Vagina (tissue), 2 donors: ENCODE measurements at regions not wholly inside any gene's neighbourhood (a gene's known extent, or its start where the extent isn't known, plus 50 kb on each side); places are given as distances from the start of the nearest gene placed in this dataset.

Source experiments
- DNase-seq, 2 donors: peaks; one replicate each; pipeline ENCODE4 v3.0.0-alpha.2; 2017; ENCODE audit errors: extremely low spot score in 2 of 2
- H3K27ac ChIP-seq: fragments of 200-600 bp; sonication (generic); one replicate; pipeline ENCODE4 v1.5.1; 2019
- H3K27me3 ChIP-seq: fragments of 200-600 bp; sonication (generic); one replicate; pipeline ENCODE4 v1.5.1; 2019
- H3K36me3 ChIP-seq, 2 donors: fragments of 200-600 bp; sonication (generic); one replicate each; pipeline ENCODE4 v1.5.1; 2017 to 2019
- H3K4me1 ChIP-seq: fragments of 200-600 bp; sonication (generic); one replicate; pipeline ENCODE4 v1.5.1; 2019
- H3K4me3 ChIP-seq, 2 donors: fragments of 200-600 bp; sonication (generic); 1 replicate in 1 of 2; 2 replicates in 1 of 2; pipeline ENCODE4 v1.5.1; 2016 to 2019
- H3K9me3 ChIP-seq: fragments of 200-600 bp; sonication (generic); one replicate; pipeline ENCODE4 v1.5.1; 2019
- POLR2A ChIP-seq, 2 donors: fragments of 450-650 bp; IDR thresholded peaks; one replicate each; pipeline ENCODE4 v1.6.1; 2017; ENCODE audit warnings: antibody characterized with exemption in 2 of 2, mild to moderate bottlenecking in 2 of 2, moderate library complexity in 2 of 2
- POLR2AphosphoS5 ChIP-seq, 2 donors: sonication (generic); formaldehyde crosslinking; IDR thresholded peaks; one replicate each; pipeline ENCODE4 v1.9.0; 2017; ENCODE audit warnings: antibody characterized with exemption in 2 of 2, mild to moderate bottlenecking in 2 of 2, low read depth in 1 of 2; ENCODE audit not compliant: insufficient read depth in 1 of 2
- intact Hi-C: fragments of 100-400 bp; cut with DNase I; formaldehyde crosslinking; loops from one replicate; pipeline ENCODE4 v1.15.1; 2023
- TF ChIP-seq, protein P1 (sequence below), 3 experiments: fragments of 450-650 bp in 2 of 3; fragments of 200-600 bp in 1 of 3; sonication (generic) in 1 of 3; IDR thresholded peaks; one replicate each; pipeline ENCODE4 v1.5.1; 2017 to 2019; ENCODE audit warnings: antibody characterized with exemption in 3 of 3, mild to moderate bottlenecking in 2 of 3, moderate library complexity in 2 of 3

- intact Hi-C loops = no loop called here
- Histone ChIP-seq H3K4me1 (no peaks in the 10 kb centered on the region), H3K27me3 (no peaks in the 10 kb centered on the region)
Observed at GRCh38 chr10:111887266-111887665, 296.3 kb downstream of the GPAM start.

DNA sequence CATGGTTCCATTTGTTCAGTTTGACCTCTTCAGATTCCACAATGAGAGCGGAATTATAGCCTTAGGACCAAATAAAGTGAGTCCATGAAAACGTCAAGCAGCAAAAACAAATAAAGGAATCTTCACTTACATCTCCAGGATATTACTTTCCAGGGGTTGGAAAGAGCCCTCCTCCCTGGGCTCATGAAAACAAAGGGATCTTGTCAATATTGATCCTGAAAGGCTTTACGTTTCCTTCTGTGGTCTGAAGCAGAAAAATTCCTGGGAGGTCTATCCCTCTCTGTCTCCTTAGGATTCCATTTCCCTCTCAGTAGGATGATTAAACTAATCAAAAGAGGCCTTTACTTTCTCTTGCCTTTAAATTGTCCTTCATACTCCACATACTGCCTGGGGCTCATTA, 293.5 kb downstream of the GPAM start:
- Histone ChIP-seq H3K4me1 (no peaks in the 10 kb centered on the region), H3K9me3 (no peaks in the 10 kb centered on the region), H3K36me3 (no peaks in the 10 kb centered on the region), H3K27me3 (no peaks in the 10 kb centered on the region), H3K27ac (no peak overlapping the region), H3K4me3 (no peak overlapping the region)
- DNase-seq = no peak
- TF ChIP-seq, protein P1, sequence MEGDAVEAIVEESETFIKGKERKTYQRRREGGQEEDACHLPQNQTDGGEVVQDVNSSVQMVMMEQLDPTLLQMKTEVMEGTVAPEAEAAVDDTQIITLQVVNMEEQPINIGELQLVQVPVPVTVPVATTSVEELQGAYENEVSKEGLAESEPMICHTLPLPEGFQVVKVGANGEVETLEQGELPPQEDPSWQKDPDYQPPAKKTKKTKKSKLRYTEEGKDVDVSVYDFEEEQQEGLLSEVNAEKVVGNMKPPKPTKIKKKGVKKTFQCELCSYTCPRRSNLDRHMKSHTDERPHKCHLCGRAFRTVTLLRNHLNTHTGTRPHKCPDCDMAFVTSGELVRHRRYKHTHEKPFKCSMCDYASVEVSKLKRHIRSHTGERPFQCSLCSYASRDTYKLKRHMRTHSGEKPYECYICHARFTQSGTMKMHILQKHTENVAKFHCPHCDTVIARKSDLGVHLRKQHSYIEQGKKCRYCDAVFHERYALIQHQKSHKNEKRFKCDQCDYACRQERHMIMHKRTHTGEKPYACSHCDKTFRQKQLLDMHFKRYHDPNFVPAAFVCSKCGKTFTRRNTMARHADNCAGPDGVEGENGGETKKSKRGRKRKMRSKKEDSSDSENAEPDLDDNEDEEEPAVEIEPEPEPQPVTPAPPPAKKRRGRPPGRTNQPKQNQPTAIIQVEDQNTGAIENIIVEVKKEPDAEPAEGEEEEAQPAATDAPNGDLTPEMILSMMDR (IDR thresholded peaks at IDR 0.05) = no peak
- TF ChIP-seq POLR2AphosphoS5 (IDR thresholded peaks at IDR 0.05; ENCODE audit: insufficient read depth in 1 of 2, low read depth in 1 of 2) (no peak), POLR2A (IDR thresholded peaks at IDR 0.05) (no peak)
- intact Hi-C loops = no loop called here

More at GRCh38 chr10:111887266-111887665, 296.3 kb downstream of the GPAM start:
- no peak for DNase-seq
- Histone ChIP-seq H3K36me3 (no peaks in the 10 kb centered on the region), H3K9me3 (no peaks in the 10 kb centered on the region), H3K27ac (no peak overlapping the region), H3K4me3 (no peak overlapping the region)
- TF ChIP-seq POLR2A (IDR thresholded peaks at IDR 0.05) (no peak), POLR2AphosphoS5 (IDR thresholded peaks at IDR 0.05; ENCODE audit: insufficient read depth in 1 of 2, low read depth in 1 of 2) (no peak)
- TF ChIP-seq, protein P1 (IDR thresholded peaks at IDR 0.05) = no peak

- H3K27ac ChIP-seq = no peak overlapping the region
- intact Hi-C loops = no loop called here
- TF ChIP-seq, protein P1 (IDR thresholded peaks at IDR 0.05) = no peak
- TF ChIP-seq POLR2A (IDR thresholded peaks at IDR 0.05) (no peak), POLR2AphosphoS5 (IDR thresholded peaks at IDR 0.05; ENCODE audit: insufficient read depth in 1 of 2, low read depth in 1 of 2) (no peak)
- no peaks in the 10 kb centered on the region for H3K4me1 ChIP-seq
- H3K9me3 ChIP-seq = no peaks in the 10 kb centered on the region
- DNase-seq = no peak
- no peak overlapping the region for H3K4me3 ChIP-seq
- no peaks in the 10 kb centered on the region for H3K27me3 ChIP-seq
- no peaks in the 10 kb centered on the region for H3K36me3 ChIP-seq
Observed at GRCh38 chr10:111916011-111916410, 267.6 kb downstream of the GPAM start.

DNA sequence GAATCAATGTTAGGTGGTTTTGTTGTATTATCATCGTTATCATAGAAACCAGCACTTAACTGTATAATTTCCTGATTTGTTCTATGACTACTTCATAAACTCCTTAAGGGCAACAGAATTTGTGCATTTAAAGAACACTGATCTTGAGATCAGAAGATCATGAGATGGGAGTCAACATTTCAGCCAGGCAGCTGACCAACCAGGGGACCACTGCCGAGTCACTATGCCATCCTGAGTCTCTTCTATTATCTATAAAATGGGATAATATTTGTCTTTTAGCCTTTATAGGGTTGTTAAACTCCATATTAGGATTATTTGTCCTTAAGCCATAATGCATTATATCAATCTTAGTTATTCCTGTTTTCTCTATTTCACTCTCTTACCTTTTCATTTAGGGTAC, 261.7 kb downstream of the GPAM start:
- TF ChIP-seq POLR2A (IDR thresholded peaks at IDR 0.05) (no peak), POLR2AphosphoS5 (IDR thresholded peaks at IDR 0.05; ENCODE audit: insufficient read depth in 1 of 2, low read depth in 1 of 2) (no peak)
- TF ChIP-seq, protein P1 (IDR thresholded peaks at IDR 0.05) = no peak
- no peaks in the 10 kb centered on the region for H3K36me3 ChIP-seq

DNA sequence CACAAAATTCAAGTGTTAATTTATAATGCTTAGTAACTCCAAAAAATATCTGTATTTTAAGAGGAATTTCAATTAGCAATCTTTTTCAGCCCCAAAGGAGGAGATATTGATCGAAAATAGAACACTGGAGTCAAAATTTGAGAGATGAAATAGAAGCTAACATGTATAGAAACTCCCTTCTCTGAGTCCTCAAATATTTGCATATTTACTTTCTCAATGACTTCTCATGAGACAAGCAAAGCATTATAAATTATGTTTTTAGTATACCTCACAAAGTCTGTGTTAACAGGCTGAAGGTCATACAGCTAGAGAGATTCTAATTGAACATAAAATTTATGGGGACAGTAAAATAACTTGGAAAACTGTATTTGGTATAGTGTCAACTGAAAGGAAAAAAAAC, 260.5 kb downstream of the GPAM start:
- Histone ChIP-seq H3K27me3 (no peaks in the 10 kb centered on the region), H3K4me1 (no peaks in the 10 kb centered on the region), H3K36me3 (no peaks in the 10 kb centered on the region), H3K27ac (no peak overlapping the region), H3K4me3 (no peak overlapping the region), H3K9me3 (no peaks in the 10 kb centered on the region)
- DNase-seq = no peak
- intact Hi-C loops = no loop called here
- no peak for TF ChIP-seq POLR2A (IDR thresholded peaks at IDR 0.05)
- no peak for TF ChIP-seq POLR2AphosphoS5 (IDR thresholded peaks at IDR 0.05; ENCODE audit: insufficient read depth in 1 of 2, low read depth in 1 of 2)
- TF ChIP-seq, protein P1 (IDR thresholded peaks at IDR 0.05) = no peak

More for the DNA sequence above, 261.7 kb downstream of the GPAM start:
- Histone ChIP-seq H3K27ac (no peak overlapping the region), H3K4me3 (no peak overlapping the region), H3K4me1 (no peaks in the 10 kb centered on the region), H3K9me3 (no peaks in the 10 kb centered on the region), H3K27me3 (no peaks in the 10 kb centered on the region)
- intact Hi-C loops = no loop called here
- no peak for DNase-seq
